Activated effector memory CD4-positive, alpha-beta T cell treated with Interleukin-2 at 50 U/mL for 16 hours (primary cell): ENCODE measurements at regions not wholly inside any gene's neighbourhood (a gene's known extent, or its start where the extent isn't known, plus 50 kb on each side); places are given as distances from the start of the nearest gene placed in this dataset.

Source experiments
- DNase-seq: peaks from one replicate; pipeline ENCODE4 v3.0.0-alpha.2; 2020

DNA sequence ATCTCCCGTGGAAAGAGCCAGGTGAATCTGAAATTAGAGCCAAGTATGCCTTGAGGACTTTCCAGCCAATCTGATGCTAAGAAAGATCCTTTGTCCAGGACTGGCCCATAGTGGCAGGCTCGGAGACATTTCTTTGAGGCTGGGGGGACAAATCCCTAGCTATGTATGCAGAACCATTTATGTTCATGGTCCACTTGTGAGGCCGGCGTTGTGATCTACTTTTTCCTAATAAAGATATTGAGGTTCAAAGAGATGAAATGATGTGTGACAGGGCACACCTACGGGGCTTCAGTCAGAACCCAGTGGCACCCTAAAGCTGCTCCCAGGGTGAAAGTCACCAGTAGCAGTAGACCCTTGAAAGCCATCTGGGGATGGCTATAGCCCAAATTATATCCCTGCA lies 120.3 kb upstream of the MAFB start:
- DNase-seq: no peak

DNA sequence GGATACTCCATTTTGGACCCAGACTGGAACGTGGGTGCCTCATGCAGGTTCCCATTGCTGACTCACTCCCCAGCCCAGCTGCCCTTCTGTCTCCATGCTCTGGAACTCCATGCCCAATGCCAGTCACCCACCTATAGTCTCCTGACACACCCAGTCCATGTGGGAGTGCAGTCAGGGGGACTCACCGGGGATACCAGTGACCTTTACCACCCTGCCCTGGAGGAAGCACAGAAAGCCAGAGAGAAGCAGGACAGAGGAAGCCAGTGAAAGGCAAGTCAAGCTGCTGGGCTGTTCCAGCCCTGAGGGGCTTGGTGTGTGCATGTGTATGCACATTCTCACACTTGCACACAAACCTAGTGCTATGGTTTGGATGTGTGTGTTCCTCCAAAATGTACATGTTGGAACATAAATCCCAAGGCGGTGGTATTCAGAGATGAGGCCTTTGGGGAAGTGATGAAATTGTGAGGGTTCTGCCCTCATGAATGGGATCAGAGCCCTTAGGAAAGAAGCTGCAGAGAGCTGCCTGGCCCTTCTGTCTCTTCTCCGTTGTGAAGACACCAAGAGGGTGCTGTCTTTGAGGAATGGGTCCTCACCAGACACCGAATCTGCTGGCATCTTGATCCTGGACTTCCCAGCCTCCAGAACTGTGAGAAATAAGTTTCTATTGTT lies 121.4 kb upstream of the MAFB start:
- DNase-seq: no peak

- DNase-seq: no peak
Observed at GRCh38 chr20:40811004-40811403, 122.0 kb upstream of the MAFB start.

DNA sequence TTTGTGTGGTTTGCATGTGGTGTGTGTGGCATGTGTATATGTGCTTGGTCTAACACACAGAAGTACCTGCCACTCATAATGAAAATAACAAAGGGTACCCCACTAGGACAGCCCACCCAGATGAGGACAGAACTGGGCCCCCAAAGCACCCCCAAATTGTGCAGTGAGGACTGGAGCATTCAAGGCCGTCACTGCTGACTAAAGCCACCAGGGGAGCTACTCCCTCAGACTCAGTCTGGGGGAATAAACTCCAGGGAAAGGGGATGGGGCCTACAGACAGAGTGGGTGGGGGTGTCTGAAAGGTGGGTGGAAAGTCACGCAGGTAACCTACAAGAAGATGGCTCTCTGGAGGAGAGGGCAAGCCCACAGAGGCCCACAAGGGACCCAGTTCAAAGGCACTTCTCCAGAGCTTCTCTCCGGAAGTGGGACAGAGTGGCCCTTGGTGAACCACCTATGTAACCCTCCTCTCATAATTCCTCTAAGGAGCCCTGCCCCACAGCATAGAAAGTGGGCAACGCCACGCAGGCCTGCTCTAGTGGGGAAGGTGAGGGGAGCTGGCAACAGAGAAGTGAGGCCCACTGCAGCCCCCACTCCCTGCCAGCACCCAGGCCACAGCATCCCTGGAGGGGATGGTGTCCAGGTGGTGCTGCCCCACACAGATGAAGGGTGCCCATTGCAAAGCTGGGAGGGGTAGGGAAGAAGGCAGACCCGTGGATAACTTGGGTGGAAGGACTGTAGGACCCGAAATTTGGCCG lies 122.8 kb upstream of the MAFB start:
- no peak for DNase-seq

DNA sequence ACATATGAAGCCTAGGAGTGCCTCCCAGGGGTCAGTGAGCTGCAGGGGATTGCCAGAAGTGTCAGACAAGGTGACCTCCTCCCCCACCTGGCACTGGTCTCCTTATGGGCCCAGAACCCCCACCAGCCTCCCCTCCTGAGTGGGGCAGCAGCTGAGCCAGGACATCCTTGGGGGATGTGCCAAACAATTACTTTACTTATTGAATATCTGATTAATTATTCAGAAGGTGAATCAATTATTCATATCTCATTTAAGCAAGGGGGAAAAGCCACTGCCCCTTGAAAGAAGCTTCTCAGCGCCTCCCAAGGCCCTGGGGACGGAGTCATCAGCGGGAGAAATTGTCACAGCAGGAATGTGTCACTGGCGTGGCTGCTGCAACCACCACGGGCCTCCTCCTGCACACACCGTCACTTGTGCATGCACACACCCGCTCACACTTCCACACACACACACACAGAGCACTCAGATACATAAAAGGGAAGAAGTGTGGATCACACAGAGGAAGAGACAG lies 123.4 kb upstream of the MAFB start:
- no peak for DNase-seq

GRCh38 chr20:40813029-40813431 lies 124.0 kb upstream of the MAFB start:
- no peak for DNase-seq

DNA sequence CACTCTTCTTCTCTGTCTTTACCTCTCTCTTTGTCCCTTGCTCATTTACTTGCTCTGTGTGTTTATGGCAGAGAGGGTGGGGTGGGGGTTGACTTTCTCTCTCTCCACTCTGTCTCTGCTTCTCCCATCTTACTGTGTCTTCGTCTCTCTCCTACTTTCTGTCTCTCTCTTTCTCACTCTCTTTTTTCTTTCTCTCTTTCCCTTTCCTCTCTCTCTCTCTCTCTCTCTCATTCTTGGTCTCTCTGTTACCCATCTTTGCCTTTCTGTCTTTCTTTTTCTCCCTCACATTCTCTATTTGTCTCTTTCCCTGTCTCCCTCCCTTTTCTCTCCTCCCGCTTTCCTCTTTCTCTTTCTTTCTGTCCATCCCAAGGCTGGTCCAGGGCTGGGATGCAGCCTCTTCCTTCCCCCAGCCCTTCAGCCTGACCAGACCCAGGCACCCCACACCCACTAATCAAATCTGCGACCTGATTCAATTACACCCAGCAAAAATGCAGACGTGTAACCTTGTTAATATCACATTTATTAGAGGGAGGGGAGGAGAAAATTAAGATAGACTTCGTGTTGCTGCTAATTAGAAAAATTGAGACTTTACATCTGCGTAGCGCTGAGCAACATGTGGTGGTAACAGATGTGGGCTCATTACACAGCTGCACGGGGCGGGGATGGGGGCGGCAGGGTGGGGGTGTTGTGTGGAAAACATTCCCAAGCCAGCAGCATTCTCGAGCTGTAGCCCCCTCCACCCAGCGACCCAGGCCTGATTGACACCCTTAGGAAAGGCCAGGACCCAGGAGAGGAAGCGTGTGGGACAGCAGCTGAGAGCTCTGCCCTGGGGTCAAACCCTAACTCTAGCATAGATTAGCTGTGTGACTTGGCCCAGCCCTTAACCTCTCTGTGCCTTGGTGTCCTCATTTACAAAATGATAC lies 124.9 kb upstream of the MAFB start:
- DNase-seq: no peak

DNA sequence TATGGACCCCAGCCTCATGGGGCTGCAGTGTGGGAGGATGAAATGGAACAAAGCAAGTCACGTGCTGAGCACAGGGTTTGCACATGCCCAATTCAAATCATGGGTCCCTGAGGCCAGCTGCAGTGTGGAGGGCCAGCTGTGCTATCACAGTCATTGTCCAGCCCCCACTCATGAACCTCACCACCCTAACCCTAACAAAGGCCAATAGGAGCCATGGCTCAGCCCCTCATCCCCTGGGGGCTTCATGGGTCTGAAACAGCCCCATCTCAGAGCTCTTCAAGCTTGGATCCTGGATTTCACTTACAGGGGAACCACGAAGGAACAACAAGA lies 125.6 kb upstream of the MAFB start:
- DNase-seq: no peak

DNA sequence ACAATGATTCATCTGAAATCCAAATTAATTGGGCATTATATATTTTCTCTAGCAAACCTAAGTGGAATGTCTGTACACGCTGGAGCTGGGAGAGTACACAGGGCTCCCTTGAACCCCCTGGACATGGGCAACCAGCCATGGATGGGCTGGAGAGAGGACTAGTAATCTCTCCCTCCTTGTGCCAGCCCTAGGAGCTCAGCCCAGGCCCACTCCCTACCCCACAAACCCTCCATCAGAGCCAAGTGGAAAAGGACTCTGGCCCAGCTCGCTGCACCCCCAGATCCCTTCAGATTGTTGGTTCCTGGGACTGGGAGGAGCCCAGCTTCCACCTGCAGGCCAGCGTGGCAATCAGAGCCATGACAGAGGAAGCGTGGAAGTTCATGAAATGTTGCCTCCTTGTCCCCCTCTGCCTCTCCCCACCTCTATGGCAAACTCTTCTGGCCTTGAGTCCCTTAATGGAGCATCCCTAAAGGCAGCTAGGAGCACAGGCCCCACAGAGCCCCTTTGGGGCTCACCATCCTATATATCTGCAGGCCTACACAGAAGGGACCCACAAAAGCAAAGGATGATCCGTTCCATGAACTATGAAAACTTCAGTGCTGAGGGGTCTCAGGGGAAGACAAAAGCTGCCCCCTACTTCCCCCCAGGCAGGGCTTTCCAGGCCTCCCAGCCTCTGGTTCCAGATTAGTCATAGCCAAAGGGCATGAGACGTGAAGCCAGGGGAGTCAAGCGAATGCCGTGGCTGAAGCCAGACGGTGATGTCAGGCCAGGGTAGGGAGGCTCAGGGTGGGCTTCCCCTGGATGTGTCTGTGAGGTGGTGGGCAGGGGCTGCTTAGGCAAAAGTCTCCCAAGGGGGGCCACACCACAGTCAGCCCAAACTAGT lies 126.4 kb upstream of the MAFB start:
- DNase-seq: no peak

DNA sequence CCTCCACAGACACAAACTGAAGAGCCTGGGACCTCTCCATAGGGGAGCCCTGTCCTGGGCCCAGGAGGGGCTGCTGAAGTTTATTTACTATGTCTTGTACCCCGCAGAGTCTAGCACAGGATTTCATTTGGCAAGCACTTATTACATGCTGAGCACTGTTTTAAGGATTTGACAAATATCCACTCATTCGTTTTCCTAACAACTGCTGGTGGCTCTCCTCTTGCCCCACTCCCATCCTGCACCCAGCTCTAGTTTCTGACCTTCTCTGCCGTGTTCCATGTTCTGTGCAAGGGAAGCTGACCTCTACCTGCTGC lies 127.0 kb upstream of the MAFB start:
- DNase-seq: no peak

DNA sequence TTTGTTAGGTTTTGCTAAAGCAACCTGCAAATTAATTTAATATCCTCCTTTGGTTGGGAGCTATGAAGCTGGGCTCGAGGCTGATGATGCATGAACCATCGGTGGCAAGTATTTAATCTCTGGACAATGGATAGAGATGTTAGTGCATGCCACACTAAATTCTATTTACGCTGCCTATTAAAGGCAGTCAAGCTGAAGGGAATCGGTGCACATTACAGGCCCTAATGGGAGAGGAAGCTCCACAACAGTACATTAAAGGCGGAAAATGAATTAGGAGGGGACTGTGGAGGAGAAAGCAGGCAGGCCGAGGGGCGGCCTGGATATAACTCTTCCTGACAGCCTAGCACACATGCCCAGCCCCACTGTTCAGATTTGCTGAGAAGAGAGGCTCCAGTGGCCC lies 132.4 kb upstream of the MAFB start:
- no peak for DNase-seq

GRCh38 chr20:40826699-40827098 lies 137.7 kb upstream of the MAFB start:
- DNase-seq: no peak

DNA sequence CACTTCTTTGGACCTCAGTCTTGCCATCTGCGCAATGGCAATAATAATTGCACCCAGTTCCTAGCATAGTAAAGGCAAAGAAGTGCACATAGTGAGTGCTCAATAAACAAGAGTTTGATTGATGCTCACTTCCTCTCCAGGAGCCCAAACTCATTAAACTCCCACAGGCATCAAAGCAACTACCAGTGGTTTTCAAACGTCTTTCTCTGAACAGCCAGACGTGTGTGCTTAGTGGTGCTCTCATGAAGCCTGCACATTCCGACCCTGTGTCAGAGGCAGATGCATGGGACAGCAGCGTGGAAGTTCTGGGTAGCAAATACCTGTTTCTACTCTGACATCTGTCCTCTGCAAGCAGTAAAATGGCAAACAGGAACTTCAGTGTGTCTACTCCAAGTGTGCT lies 146.3 kb upstream of the MAFB start:
- DNase-seq: no peak

DNA sequence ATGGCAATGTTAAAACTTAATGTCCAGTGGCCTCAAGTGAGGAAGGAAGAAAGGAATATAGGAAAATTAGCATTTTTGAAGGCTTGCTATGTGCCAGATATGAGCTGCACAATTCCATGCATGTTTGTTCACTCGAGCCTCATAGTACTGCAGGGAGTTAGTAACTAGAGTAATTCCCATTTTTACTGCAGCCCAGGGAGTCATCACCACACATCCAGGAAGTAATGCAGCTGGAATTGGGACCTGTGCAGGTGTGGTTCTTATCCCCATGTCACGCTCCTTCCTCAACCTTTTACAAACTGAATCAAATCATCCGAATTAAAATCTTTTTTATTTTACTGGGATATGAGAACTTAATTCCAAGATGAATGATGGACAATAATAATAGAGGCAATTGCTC lies 149.5 kb upstream of the MAFB start:
- DNase-seq: no peak

GRCh38 chr20:40843251-40843650 lies 154.2 kb upstream of the MAFB start:
- DNase-seq: no peak

DNA sequence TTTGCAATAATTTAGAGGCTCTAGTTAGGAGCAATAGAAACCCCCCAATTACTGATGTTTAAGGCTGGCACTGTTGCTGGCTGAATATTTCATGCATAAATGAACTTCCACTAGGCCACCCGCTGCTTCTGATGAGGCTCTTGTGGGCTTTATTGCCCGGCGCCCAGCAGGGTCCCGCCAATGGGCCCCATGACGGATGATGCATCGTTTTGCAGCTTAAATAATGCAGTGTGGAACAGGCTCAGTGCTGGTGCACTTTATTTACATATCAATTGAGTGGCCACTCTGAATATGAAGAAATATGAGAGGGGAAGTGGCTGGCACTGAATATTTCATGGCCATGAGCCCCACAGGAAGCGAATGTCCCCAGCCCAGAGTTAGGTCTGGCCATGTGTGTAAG lies 155.3 kb upstream of the MAFB start:
- DNase-seq: no peak

GRCh38 chr20:40848096-40848495 lies 159.1 kb upstream of the MAFB start:
- DNase-seq: no peak

GRCh38 chr20:40848526-40848925 lies 159.5 kb upstream of the MAFB start:
- no peak for DNase-seq

DNA sequence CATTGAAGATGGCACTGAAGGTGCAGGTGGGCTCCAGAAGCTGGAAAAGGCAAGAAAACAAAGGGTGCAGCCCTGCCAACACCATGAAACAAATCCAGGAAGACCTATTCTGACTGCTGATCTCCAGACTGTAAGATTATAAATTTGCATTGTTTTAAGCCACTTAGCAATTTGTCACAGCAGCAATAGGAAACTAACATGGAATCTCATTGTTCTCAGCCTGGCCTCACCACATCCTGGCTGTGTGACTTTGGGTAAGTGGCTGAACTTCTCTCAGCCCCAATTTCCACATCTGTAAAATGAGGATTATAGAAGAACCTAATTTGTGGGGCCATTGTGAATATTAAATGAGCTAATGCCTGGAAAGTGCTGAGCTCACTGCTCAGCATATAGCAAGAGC lies 160.4 kb upstream of the MAFB start:
- no peak for DNase-seq

DNA sequence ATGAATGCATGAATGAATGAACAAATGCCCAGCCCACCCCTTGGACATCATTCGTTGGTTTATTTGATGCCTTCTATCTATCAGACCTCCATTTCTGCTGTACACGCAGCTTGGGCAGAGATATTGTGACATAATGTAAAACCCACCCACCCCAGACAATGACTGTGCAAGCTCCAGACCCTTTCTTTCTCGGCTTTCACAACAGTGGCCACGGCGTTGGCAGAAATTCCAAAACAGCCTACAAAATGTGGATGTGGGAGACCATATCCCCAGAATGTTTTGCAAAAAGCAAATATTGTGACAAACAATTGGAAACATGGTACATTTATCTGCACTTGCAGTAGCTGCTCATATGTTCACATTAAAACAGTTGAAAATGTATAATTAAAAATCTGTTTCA lies 162.0 kb upstream of the MAFB start:
- DNase-seq: no peak

DNA sequence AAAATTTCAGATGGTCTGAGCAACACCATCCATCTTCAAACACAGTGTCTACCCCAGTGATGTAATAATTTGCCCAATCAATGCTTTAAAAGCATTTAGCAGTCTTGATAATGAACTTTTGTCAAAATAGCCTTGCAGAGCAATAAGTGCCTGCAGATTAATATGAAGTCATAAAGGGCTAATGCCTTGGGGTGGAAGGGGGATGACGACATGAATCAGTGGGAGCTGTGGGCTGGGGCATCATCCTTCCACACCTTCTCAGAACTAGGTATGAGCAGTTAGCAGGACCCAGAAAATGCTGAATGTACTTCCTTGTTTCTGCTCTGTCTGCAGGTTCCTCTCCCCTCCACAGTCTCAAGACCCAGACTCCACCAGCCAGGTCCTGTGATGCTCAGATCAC lies 166.2 kb upstream of the MAFB start:
- DNase-seq: no peak

GRCh38 chr20:40856653-40857052 lies 167.6 kb upstream of the MAFB start:
- no peak for DNase-seq

DNA sequence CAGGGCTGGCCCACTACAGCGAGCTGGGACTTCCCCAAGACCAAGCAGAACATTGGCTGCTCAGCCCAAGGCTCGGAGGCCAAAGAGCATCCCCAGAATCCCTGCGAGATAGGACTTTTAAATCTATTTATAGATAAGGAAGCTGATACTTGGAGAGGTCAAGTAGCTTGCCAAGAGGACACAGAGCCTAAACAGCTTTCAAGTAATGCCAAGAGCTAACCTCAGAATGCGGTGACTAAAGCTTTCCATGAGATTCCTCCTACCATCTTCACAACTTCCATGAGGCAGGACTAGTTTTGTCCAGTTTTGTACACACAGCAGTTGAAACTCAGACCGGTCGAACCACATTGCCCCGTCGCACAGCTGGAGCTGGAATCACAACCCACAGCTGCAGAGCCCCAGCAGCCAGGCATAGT lies 168.1 kb upstream of the TOP1 start:
- no peak for DNase-seq
